Posterior cingulate gyrus (tissue), 11 donors: ENCODE measurements at regions not wholly inside any gene's neighbourhood (a gene's known extent, or its start where the extent isn't known, plus 50 kb on each side); places are given as distances from the start of the nearest gene placed in this dataset.
A peak's percentile ranks its signal among the peaks of the same experiment; 100 is the strongest.

Experiments used
- DNase-seq, 10 donors: peaks; one replicate each; pipeline versions ENCODE4 v3.0.0 to v3.0.0-alpha.2; 2020 to 2021; ENCODE audit warnings: mixed read lengths in 3 of 10
- intact Hi-C: fragments of 100-400 bp; cut with DNase I; formaldehyde crosslinking; loops from one replicate; pipeline ENCODE4 v1.15.1; 2023

DNA sequence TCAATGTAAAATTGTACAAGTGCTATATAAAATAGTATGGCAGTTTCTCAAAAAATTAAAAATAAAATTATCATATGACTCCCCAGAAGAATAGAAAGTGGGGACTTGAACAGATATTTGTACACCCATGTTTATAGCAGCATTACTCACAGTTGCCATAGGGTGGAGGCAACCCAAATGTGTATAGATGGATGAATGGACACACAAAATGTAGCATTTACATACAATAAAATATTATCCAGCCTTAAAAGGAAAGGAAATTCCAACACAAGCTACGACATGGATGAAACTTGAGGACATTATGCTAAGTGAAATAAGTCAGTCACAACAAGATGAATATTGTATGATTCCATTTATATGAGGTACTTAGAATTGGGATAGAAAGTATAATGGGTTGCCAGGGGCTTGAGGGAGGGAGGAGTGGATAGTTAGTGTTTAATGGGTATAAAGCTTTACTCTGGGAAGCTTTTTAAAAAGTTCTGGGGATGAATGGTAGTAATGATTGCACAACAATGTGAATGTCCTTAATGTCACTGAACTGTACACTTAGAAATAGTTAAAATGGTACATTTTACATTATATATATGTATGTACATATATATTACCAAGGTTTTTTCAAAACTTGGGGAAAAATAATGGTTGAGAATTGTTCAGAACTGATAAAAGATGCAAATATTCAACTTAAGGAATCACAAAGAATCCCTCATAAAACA, 53.0 kb upstream of the ADORA3 start:
- intact Hi-C loops, result no loop called here
- no peak for DNase-seq

DNA sequence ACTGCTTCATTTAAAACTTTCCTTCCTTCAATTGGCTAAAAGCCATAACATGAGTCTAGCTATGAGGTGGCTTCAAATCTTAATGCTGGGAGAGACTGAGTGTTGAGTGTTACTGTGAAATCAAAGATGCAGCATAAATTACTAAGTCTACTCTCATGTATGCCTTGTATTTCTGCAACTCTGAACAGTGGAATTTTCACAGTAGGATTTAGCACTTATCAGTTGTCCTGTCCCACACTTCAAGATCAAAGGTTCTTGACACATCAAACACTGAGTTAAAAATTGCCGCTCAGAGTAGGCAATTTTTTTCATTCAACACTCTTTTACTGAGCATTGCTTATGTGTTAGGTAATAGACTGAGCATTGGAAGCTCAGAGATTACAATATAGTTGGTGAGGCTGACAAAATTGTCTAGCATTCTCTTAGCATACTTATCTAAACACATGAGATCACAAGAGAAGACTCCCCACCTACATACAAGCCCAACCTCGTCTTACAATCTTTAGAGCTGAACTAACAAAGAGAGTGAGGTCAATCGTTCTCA, 56.4 kb upstream of the ADORA3 start:
- no peak for DNase-seq
- intact Hi-C loops, result no loop called here

DNA sequence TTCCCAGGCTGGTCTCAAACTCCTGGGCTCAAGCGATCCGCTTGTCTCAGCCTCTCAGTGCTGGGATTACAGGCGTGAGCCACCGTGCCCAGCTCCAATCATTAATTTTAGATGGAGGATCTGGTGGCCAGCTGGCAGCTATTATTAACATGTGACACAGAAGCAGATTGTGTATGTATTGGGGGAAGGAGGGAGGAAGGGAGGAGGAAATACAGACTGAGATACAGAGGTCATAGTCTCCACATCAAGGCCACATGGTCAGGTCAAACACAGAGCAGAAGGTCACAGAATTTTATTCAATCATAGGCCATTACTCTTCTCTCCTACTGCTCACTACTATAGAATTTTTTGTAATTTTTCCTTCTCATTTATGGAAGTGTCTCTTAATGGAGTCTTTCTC, 57.9 kb upstream of the ADORA3 start:
- intact Hi-C loops, result no loop called here
- no peak for DNase-seq

DNA sequence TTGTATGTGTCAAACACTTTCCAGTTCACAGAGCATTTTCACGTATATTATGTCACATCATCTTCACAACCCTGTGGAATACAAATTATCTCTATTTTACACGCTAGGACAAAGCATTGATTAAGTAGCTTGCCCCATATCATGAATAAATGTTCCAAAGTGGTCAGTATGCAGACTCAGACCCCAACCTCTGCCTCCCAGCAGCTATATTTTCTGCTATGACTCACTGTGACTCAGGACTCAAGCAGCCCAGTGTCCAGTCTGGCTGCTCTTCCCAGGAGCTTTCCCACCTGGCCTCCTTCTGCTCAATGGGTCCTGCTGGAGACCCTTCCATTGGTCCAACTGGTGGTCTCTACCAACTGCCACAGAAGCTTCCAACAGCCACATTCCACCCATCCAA, 56.0 kb upstream of the RAP1A start:
- DNase-seq, result no peak
- intact Hi-C loops, result no loop called here

DNA sequence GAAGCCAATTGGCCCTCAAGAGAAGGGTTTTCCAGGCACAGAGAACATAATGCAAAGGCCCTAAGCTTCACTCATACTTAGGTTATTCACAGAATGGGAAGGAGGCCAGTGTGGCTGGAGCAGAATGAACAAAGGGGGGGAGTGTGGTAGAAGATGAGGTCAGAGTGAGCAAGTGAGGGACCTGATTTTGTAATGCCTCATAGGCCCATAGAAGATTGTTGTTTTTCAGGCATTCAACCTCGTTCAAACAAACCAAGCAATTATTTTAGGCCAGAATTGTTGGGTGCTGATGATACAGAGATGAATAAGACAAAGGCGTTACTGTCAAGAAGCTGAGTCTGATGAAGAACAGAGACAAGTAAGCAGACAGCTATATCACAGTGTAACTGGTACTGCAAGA, 54.5 kb upstream of the RAP1A start:
- peak in 5 of 10 donors; percentile 20 to 88 (median 44) for DNase-seq
- intact Hi-C loops, result no loop called here

DNA sequence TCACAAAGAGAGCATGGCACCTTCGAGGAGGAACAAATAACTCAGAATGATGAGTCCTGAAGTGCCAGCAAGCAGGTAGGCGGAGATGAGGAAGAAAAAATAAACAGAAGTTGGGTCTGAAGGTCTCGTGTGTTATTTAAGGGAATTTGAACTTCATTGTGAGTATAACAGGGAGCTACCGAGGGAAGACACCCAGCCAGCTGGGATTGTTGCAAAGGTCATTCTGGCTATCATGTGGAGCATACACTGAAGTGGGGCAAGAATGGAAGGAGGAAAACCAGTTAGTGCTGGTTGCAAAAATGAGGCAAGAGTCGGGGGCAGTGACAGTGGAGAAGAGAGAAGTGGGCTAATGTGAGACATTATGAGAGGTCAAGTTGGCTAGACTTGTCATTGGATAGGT, 53.6 kb upstream of the RAP1A start:
- no peak for DNase-seq
- intact Hi-C loops, result no loop called here

DNA sequence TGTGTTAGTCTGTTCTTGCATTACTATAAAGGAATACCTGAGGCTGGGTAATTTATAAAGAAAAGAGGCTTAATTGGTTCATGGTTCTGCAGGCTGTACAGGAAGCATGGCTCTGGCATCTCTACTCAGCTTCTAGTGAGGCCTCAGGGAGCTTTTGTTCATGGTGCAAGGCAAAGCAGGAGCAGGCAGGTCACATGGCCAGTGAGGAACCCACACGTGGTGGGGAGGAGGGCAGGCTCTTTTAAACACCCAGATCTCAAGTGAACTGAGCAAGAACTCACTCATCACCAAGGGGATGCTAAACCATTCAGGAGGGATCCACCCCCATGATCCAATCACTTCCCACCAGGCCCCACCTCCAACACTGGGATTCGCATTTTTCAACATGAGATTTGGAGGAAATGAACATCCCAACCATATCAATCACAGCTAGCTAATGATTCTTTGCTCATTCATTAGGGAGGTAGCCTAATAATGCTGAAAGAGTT, 51.4 kb upstream of the RAP1A start:
- DNase-seq, result no peak
- intact Hi-C loops, result no loop called here
